Caco-2 (cell line): ENCODE measurements at regions not wholly inside any gene's neighbourhood (a gene's known extent, or its start where the extent isn't known, plus 50 kb on each side); places are given as distances from the start of the nearest gene placed in this dataset.

Source experiments
- BruUV-seq: library from RNA; stranded (reverse); fragments of 400-500 nt; replicated peaks from 2 replicates; lab custom pipeline; 2021; lab: Mats Ljungman, UMichigan
- CTCF ChIA-PET: fragments of 300-600 bp; sonication (Branson Sonifier 250); formaldehyde crosslinking; loops from one replicate; lab custom pipeline; 2022; ENCODE audit warnings: antibody characterized with exemption; lab: Charles Lee
- POLR2A ChIA-PET: fragments of 300-600 bp; sonication (Branson Sonifier 250); formaldehyde crosslinking; loops from one replicate; lab custom pipeline; 2022; ENCODE audit warnings: antibody characterized with exemption; lab: Charles Lee
- DNase-seq, 2 experiments: peaks; one replicate each; pipeline versions ENCODE4 v3.0.0 to v3.0.0-alpha.2; 2020 to 2022
- H3K27me3 ChIP-seq: replicated peaks from 2 replicates; pipeline ENCODE4 v1.6.0; 2011; ENCODE audit warnings: low read length; ENCODE audit not compliant: control insufficient read depth, insufficient read depth
- H3K36me3 ChIP-seq: 2 replicates; pipeline ENCODE4 v1.5.1; 2011; ENCODE audit warnings: low read length; ENCODE audit not compliant: control insufficient read depth, insufficient read depth
- H3K4me1 ChIP-seq: fragments of 250-450 bp; sonication (Bioruptor Pico); 2 replicates; pipeline ENCODE4 v1.5.1; 2020; ENCODE audit warnings: mild to moderate bottlenecking
- H3K4me3 ChIP-seq: 2 replicates; pipeline ENCODE4 v1.5.1; 2011; ENCODE audit warnings: low read depth, mild to moderate bottlenecking, control low read depth, low read length
- H3K9me3 ChIP-seq: fragments of 250-450 bp; sonication (Bioruptor Pico); 2 replicates; pipeline ENCODE4 v1.5.1; 2020; ENCODE audit warnings: mild to moderate bottlenecking, moderate library complexity
- H3K27ac Mint-ChIP-seq: one replicate; pipeline ENCODE4 v1.8.0; 2022; ENCODE audit warnings: mixed read lengths; ENCODE audit not compliant: unreplicated experiment
- H3K27me3 Mint-ChIP-seq: one replicate; pipeline ENCODE4 v1.8.0; 2022; ENCODE audit warnings: mixed read lengths; ENCODE audit not compliant: insufficient read depth, unreplicated experiment
- H3K36me3 Mint-ChIP-seq: one replicate; pipeline ENCODE4 v1.8.0; 2022; ENCODE audit warnings: mild to moderate bottlenecking, mixed read lengths; ENCODE audit not compliant: insufficient read depth, unreplicated experiment
- H3K4me1 Mint-ChIP-seq: one replicate; pipeline ENCODE4 v1.8.0; 2022; ENCODE audit warnings: low read depth, mixed read lengths; ENCODE audit not compliant: unreplicated experiment
- H3K4me3 Mint-ChIP-seq: one replicate; pipeline ENCODE4 v1.8.0; 2022; ENCODE audit warnings: mild to moderate bottlenecking, moderate library complexity, mixed read lengths; ENCODE audit not compliant: unreplicated experiment
- H3K9me3 Mint-ChIP-seq: one replicate; pipeline ENCODE4 v1.8.0; 2022; ENCODE audit warnings: mixed read lengths; ENCODE audit not compliant: unreplicated experiment
- CTCF ChIP-seq, 2 experiments: fragments of 200-600 bp in 1 of 2; IDR thresholded peaks; 1 replicate in 1 of 2; 2 replicates in 1 of 2; pipeline versions ENCODE4 v1.5.1 to v1.8.0; 2011 to 2022; ENCODE audit warnings: antibody characterized with exemption in 1 of 2, control low read depth in 1 of 2, inconsistent platforms in 1 of 2, low read depth in 1 of 2, low read length in 1 of 2, mild to moderate bottlenecking in 1 of 2, moderate library complexity in 1 of 2; ENCODE audit not compliant: insufficient read depth in 1 of 2, severe bottlenecking in 1 of 2, unreplicated experiment in 1 of 2
- intact Hi-C: fragments of 100-400 bp; cut with micrococcal nuclease; formaldehyde crosslinking; loops from one replicate; pipeline ENCODE4 v1.10.0; 2022; ENCODE audit not compliant: unreplicated experiment

GRCh38 chr3:194768586-194768985, 82.9 kb downstream of the FAM43A start:
- Mint-ChIP-seq H3K36me3 (no peaks in the 10 kb centered on the region), H3K27me3 (no peaks in the 10 kb centered on the region), H3K9me3 (no peaks in the 10 kb centered on the region), H3K4me1 (peaks cover 11% of the 10 kb centered on the region), H3K4me3 (peak overlapping the region; percentile 77), H3K27ac (peak overlapping the region; percentile 75)
- Histone ChIP-seq H3K36me3 (no peaks in the 10 kb centered on the region), H3K4me3 (peak overlapping the region; percentile 22; the same call in 1 of the 2 replicates), H3K27me3 (no peaks in the 10 kb centered on the region), H3K4me1 (0 out of 2 replicates have a peak, but pooled peaks cover 6% of the 10 kb centered on the region), H3K9me3 (no peaks in the 10 kb centered on the region)
- no TSS peak for BruUV-seq
- intact Hi-C loops = no loop called here
- ChIA-PET POLR2A (interaction anchor here (0.5 to 1.0 kb wide), 3 partner anchors 81 to 674 kb away, joined by 3 to 5 read pairs (median 4); partner anchors contain the start of gene ACAP2), CTCF (interaction anchor here (0.6 to 1.5 kb wide), 4 partner anchors 15 to 97 kb away, joined by 3 to 18 read pairs (median 4); partner anchors contain the start of gene LSG1)
- no peak for TF ChIP-seq CTCF (IDR thresholded peaks at IDR 0.05; ENCODE audit: insufficient read depth in 1 of 2, low read depth in 1 of 2, low read length in 1 of 2, severe bottlenecking in 1 of 2, unreplicated experiment in 1 of 2)
- DNase-seq = no peak

- Histone ChIP-seq H3K4me1 (0 out of 2 replicates have a peak, but pooled peaks cover 6% of the 10 kb centered on the region), H3K4me3 (peak overlapping the region; percentile 37), H3K27me3 (no peaks in the 10 kb centered on the region), H3K36me3 (no peaks in the 10 kb centered on the region), H3K9me3 (no peaks in the 10 kb centered on the region)
- H3K4me1 Mint-ChIP-seq = peaks cover 11% of the 10 kb centered on the region
- ChIA-PET CTCF (interaction anchor here (0.6 to 1.5 kb wide), 8 partner anchors 15 to 1247 kb away, joined by 3 to 18 read pairs (median 3); partner anchors contain the start of gene LSG1), POLR2A (interaction anchor here (0.5 to 1.0 kb wide), 4 partner anchors 81 to 673 kb away, joined by 3 to 5 read pairs (median 4); partner anchors contain the start of gene ACAP2)
- no TSS peak for BruUV-seq
- peak; percentile 92 to 97 for DNase-seq
- TF ChIP-seq CTCF (IDR thresholded peaks at IDR 0.05; ENCODE audit: insufficient read depth in 1 of 2, low read depth in 1 of 2, low read length in 1 of 2, severe bottlenecking in 1 of 2, unreplicated experiment in 1 of 2) = peak in 1 of 2 experiments; percentile 18
- peak overlapping the region; percentile 77 for H3K4me3 Mint-ChIP-seq
- no peaks in the 10 kb centered on the region for H3K36me3 Mint-ChIP-seq
- H3K27me3 Mint-ChIP-seq = no peaks in the 10 kb centered on the region
- intact Hi-C loops = loop anchor here (1.0 kb wide), 3 partner anchors 28 to 87 kb away; no protein-coding TSS in a partner anchor
- no peaks in the 10 kb centered on the region for H3K9me3 Mint-ChIP-seq
- peak overlapping the region; percentile 75 for H3K27ac Mint-ChIP-seq
Observed at GRCh38 chr3:194769020-194769643, 83.4 kb downstream of the FAM43A start.

- no peaks in the 10 kb centered on the region for H3K9me3 Mint-ChIP-seq
- Histone ChIP-seq H3K27me3 (no peaks in the 10 kb centered on the region), H3K36me3 (no peaks in the 10 kb centered on the region), H3K4me3 (no peak overlapping the region), H3K9me3 (no peaks in the 10 kb centered on the region), H3K4me1 (0 out of 2 replicates have a peak, but pooled peaks cover 6% of the 10 kb centered on the region)
- BruUV-seq = no TSS peak
- H3K4me3 Mint-ChIP-seq = no peak overlapping the region
- intact Hi-C loops = no loop called here
- no peak overlapping the region for H3K27ac Mint-ChIP-seq
- no peak for DNase-seq
- H3K27me3 Mint-ChIP-seq = peaks cover 5% of the 10 kb centered on the region
- H3K36me3 Mint-ChIP-seq = no peaks in the 10 kb centered on the region
- CTCF ChIA-PET = no interaction called here
- TF ChIP-seq CTCF (IDR thresholded peaks at IDR 0.05; ENCODE audit: insufficient read depth in 1 of 2, low read depth in 1 of 2, low read length in 1 of 2, severe bottlenecking in 1 of 2, unreplicated experiment in 1 of 2) = no peak
- POLR2A ChIA-PET = no interaction called here
- H3K4me1 Mint-ChIP-seq = peaks cover 11% of the 10 kb centered on the region
Observed at GRCh38 chr3:194772241-194773000, 86.7 kb downstream of the FAM43A start.
